T-helper 1 cell treated with Interleukin-12 subunit alpha and Interleukin-12 subunit beta and Interleukin-4 antibody, amounts not matched to agents 30 μg/mL and 1 μg/mL, for 36 hours (primary cell): ENCODE measurements at regions not wholly inside any gene's neighbourhood (a gene's known extent, or its start where the extent isn't known, plus 50 kb on each side); places are given as distances from the start of the nearest gene placed in this dataset.

ENCODE experiments used
- H3K27ac Mint-ChIP-seq: one replicate; pipeline ENCODE4 v1.8.0; 2021; ENCODE audit warnings: mild to moderate bottlenecking, mixed read lengths
- H3K27me3 Mint-ChIP-seq: one replicate; pipeline ENCODE4 v1.8.0; 2021; ENCODE audit warnings: low read depth, mixed read lengths
- H3K36me3 Mint-ChIP-seq: one replicate; pipeline ENCODE4 v1.8.0; 2021; ENCODE audit warnings: low read depth, mixed read lengths
- H3K4me1 Mint-ChIP-seq: one replicate; pipeline ENCODE4 v1.8.0; 2021; ENCODE audit warnings: low read depth, mixed read lengths
- H3K4me3 Mint-ChIP-seq: one replicate; pipeline ENCODE4 v1.8.0; 2021; ENCODE audit warnings: mild to moderate bottlenecking, moderate library complexity, mixed read lengths
- H3K9me3 Mint-ChIP-seq: one replicate; pipeline ENCODE4 v1.8.0; 2021; ENCODE audit warnings: mixed read lengths

DNA sequence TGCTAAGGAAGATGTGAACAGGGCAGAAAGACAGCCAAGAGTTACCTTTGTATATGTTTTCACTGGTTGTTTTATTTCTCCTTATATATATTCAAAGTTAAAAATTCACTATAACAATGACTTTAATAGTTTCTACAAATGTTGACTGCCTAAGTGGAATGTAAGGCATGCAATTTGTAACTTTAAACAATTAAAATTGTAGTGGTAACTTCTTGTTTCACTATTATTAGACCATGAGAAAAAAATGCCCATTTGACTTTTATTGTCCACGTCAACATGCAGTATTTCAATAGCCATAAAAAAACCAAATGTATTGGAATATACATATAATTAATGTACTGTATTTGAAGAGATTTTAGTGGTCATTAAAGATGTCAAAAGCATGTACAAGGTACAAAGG is 340.7 kb upstream of the CBLB start:
- Mint-ChIP-seq H3K4me1 (peaks cover 39% of the 10 kb centered on the region), H3K4me3 (no peak overlapping the region), H3K36me3 (peaks cover 14% of the 10 kb centered on the region), H3K27me3 (no peaks in the 10 kb centered on the region), H3K27ac (no peak overlapping the region), H3K9me3 (peaks cover 12% of the 10 kb centered on the region)

DNA sequence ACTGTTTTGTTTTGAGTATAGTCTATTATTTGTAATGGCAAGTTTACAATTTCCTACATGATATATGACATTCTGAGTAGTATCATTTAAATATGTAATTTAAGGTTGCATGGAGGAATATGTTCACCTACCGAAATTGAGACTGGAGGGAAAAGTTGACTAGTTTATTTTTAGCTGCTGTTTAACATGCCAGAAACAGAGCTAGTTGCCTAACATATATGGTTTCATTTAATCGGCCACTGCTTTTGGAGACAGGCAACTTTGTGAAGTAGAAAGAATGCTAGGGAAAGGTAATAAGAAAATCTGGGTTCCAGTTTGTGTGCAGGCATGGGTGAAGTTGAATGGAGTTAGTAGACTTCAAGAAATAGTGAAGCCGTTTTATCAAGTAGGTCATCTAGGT is 342.1 kb upstream of the CBLB start:
- H3K27ac Mint-ChIP-seq: peak overlapping the region; percentile 1
- peak overlapping the region; percentile 27 for H3K4me3 Mint-ChIP-seq
- peaks cover 44% of the 10 kb centered on the region for H3K4me1 Mint-ChIP-seq
- peaks cover 13% of the 10 kb centered on the region for H3K36me3 Mint-ChIP-seq
- H3K27me3 Mint-ChIP-seq: no peaks in the 10 kb centered on the region
- H3K9me3 Mint-ChIP-seq: peaks cover 15% of the 10 kb centered on the region

DNA sequence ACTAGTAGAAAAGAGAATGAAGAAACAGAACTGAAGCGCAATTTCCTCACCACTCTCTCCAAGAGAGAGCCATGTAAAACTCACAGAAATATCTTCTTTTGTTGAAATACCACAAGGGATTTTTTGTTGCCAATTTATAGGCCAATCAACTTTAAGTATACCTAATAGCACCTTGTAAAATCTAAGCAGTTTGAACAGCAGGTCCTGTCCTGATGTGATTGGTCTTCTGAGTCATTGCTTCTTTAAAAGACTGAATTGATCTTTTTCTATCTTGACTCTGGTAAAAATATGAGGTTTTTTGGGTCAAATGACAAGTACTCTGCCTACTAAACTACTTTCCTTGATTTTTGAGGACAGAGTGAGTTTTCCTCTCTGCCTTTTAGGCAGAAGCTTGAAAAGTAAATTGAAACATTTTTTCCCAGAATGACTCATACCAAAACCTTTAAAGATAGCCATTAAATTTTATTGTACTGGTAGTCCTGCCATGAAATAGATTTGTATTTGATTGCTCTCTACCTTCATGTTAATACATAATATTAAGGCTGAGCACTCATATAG is 343.9 kb upstream of the CBLB start:
- Mint-ChIP-seq H3K9me3 (peaks cover 23% of the 10 kb centered on the region), H3K4me1 (peaks cover 33% of the 10 kb centered on the region), H3K27ac (no peak overlapping the region)

DNA sequence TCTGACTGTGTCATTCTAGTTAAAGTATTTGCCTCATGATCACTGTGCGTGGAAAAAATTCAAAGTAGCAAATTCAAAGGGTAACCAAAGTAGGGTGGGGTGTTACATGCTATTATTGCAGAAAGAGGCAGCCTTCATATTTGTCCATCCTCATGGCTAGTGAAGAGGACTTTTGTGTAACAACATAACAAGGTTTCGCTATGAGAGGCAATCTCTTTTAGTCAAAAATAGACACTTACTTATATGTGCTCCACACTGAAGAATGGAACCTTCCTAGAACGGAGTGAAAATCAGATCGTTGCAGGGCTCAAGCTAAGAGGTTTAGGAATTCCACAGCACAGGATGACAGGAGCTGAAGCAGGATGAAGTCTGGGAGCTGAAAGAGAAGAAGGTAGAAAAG is 345.1 kb upstream of the CBLB start:
- H3K4me1 Mint-ChIP-seq: peaks cover 28% of the 10 kb centered on the region
- H3K36me3 Mint-ChIP-seq: peaks cover 27% of the 10 kb centered on the region
- H3K4me3 Mint-ChIP-seq: no peak overlapping the region
- H3K27ac Mint-ChIP-seq: no peak overlapping the region
- H3K9me3 Mint-ChIP-seq: peaks cover 31% of the 10 kb centered on the region
- no peaks in the 10 kb centered on the region for H3K27me3 Mint-ChIP-seq

More for the DNA sequence above, 343.9 kb upstream of the CBLB start:
- peaks cover 22% of the 10 kb centered on the region for H3K36me3 Mint-ChIP-seq
- H3K4me3 Mint-ChIP-seq: no peak overlapping the region
- no peaks in the 10 kb centered on the region for H3K27me3 Mint-ChIP-seq

DNA sequence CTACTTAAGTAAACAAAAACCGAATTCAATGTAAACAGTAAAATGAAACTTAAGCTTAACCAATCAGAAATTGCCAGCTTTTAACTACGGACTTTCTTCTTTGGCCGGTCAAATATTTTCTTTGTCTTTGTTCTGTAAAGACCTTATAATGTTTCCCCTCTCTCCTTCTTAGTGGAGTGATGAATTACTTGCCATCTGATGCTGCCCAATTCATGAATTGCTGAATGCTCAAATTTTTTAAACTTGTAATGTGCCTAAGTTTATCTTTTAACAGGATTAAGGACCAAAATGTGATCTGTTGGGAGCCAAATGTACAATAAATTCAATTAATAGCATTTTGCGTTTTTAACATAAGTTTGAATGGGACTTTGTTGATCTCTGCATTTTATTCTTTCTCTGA is 345.8 kb upstream of the CBLB start:
- H3K4me1 Mint-ChIP-seq: peaks cover 28% of the 10 kb centered on the region
- no peaks in the 10 kb centered on the region for H3K27me3 Mint-ChIP-seq
- H3K9me3 Mint-ChIP-seq: peaks cover 36% of the 10 kb centered on the region
- H3K36me3 Mint-ChIP-seq: peaks cover 28% of the 10 kb centered on the region
- H3K4me3 Mint-ChIP-seq: peak overlapping the region; percentile 40
- H3K27ac Mint-ChIP-seq: peak overlapping the region; percentile 58

DNA sequence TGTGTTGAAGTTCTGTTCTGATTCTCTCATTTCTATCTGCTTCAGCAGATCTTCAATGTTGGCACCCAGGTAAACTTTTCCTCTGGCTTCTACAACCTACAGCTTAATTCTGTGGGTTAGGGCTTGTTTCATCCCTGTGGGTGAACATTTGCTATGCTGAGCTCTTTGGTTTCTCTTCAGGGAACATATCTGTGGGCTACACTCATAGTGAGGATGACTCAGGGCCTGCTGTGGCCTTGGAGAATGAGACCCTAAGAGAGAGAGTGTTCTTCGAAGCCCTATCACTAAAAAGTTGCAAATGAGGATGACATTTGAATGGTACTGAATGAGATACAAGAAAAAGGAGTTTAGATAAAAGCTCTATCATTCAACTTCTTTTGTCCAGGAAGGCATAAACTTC is 346.2 kb upstream of the CBLB start:
- Mint-ChIP-seq H3K9me3 (peaks cover 39% of the 10 kb centered on the region), H3K4me3 (peak overlapping the region; percentile 40), H3K36me3 (peaks cover 31% of the 10 kb centered on the region), H3K27ac (peak overlapping the region; percentile 58), H3K27me3 (no peaks in the 10 kb centered on the region), H3K4me1 (peaks cover 28% of the 10 kb centered on the region)

DNA sequence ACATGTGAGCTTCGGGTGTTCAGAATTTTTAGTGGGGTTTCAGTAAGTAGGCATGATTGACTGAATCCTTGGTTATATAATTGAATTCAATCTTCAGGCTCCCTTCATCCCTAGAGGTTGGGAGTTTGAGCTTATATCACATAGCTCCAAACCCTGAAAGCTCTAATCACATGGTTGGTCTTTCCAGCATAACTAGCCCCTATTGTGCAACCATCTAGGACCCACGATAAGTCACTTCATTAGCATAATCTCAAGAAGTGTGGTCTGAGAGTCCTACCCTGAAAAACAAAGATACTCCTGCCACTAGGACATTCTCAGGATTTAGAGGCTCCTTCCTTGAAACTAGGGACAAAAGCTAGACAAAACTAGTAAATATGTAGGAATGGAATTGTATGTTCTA is 348.9 kb upstream of the CBLB start:
- H3K4me1 Mint-ChIP-seq: peaks cover 22% of the 10 kb centered on the region
- no peaks in the 10 kb centered on the region for H3K27me3 Mint-ChIP-seq
- H3K27ac Mint-ChIP-seq: no peak overlapping the region
- peaks cover 53% of the 10 kb centered on the region for H3K36me3 Mint-ChIP-seq
- no peak overlapping the region for H3K4me3 Mint-ChIP-seq
- H3K9me3 Mint-ChIP-seq: peaks cover 66% of the 10 kb centered on the region

DNA sequence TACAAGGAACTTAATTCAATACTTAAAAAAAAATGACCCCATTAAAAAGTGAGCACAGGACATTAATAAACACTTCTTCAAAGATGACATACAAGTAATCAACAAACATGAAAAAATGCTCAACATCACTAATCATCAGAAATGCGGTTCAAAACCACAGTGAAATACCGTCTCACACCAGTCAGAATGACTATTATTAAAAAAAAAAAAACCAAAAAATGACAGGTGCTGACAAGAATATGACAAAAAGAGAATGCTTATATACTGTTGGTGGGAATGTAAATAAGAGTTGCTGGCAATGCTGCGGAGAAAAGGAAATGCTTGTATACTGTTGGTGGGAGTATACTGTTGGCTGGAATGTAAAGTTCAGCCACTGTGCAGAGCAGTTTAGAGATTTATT is 358.3 kb upstream of the CBLB start:
- Mint-ChIP-seq H3K9me3 (peaks cover 45% of the 10 kb centered on the region), H3K27ac (no peak overlapping the region), H3K27me3 (no peaks in the 10 kb centered on the region), H3K4me1 (peaks cover 41% of the 10 kb centered on the region), H3K4me3 (no peak overlapping the region), H3K36me3 (peaks cover 39% of the 10 kb centered on the region)

DNA sequence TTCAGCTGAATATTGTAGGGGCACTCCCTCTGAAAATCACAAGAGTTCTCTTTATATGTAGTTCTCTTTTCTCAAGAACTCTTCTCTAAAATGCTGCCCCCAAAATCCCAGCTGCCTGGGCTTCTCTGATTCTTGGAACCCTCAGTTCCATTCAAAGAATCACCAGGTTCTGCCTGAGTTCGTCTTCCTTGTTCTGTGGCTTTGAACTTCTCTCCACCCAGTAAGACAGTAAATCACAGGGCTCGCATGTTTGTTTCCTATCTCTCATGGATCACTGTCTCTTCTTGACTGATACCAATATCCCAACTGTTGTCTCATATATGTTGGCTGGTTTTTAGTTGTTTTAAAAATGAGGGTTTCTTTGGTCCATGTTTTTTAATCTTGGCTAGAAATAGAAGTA is 359.5 kb upstream of the CBLB start:
- H3K27me3 Mint-ChIP-seq: no peaks in the 10 kb centered on the region
- peak overlapping the region; percentile 72 for H3K27ac Mint-ChIP-seq
- H3K4me1 Mint-ChIP-seq: peaks cover 43% of the 10 kb centered on the region
- no peak overlapping the region for H3K4me3 Mint-ChIP-seq
- H3K36me3 Mint-ChIP-seq: peaks cover 39% of the 10 kb centered on the region
- peaks cover 44% of the 10 kb centered on the region for H3K9me3 Mint-ChIP-seq

DNA sequence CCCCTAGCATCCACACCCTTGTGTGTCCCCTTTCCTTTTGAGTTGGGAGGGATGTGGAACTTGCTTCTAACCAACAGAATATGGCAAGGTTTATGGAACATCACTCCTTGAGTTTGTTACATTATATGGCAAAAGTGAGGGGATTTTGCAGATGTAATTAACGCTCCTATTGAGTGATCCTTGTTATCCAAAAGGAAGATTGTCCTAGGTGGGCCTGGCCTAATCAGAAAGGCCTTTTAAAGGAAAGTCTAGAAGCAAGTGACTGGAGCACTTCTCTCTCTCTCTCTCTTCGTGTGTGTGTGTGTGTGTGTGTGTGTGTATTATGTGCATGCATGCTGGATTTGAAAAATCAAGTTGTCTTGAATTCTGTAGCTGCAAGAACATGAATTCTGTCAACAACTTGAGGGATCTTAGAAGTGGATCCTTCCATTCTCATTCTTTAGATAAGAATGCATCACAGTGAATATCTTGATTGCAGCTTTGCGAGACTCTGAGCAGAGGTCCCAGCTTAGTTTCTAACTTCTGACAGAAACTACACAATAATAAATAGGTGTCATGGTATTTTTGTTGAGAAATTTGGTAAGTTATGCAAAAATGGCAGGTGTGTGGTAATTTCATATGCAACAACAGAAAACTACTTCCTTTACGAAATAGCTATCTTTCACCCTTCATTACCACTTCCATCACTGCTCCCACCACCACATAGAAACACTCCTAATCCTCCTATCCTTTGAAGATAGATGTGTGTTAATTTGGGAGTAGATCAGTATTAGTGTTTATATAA is 360.9 kb upstream of the CBLB start:
- Mint-ChIP-seq H3K4me1 (peaks cover 46% of the 10 kb centered on the region), H3K4me3 (no peak overlapping the region), H3K27ac (peak overlapping the region; percentile 79), H3K27me3 (no peaks in the 10 kb centered on the region), H3K36me3 (peaks cover 35% of the 10 kb centered on the region), H3K9me3 (peaks cover 45% of the 10 kb centered on the region)

DNA sequence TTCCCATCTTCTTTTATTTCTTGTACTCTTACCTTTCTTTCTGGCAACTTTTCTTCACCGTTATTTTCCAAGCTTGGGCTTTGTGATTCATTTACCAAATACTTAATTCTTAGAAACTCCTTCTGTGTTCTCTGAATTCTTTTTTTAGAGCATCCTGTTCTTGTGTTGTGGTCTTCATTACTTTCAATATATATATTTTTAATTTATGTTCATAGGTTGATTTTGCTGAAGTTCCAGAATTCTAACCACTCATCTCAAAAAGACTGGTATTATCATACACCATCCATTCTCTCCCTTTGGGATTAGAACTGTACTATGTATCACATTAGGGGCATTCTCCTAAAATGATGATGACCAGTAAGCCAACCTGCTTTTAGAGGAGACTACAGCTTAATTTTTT is 362.3 kb upstream of the CBLB start:
- Mint-ChIP-seq H3K9me3 (peaks cover 43% of the 10 kb centered on the region), H3K27ac (peak overlapping the region; percentile 91), H3K4me3 (peak overlapping the region; percentile 78), H3K36me3 (peaks cover 35% of the 10 kb centered on the region), H3K27me3 (no peaks in the 10 kb centered on the region), H3K4me1 (peaks cover 46% of the 10 kb centered on the region)

DNA sequence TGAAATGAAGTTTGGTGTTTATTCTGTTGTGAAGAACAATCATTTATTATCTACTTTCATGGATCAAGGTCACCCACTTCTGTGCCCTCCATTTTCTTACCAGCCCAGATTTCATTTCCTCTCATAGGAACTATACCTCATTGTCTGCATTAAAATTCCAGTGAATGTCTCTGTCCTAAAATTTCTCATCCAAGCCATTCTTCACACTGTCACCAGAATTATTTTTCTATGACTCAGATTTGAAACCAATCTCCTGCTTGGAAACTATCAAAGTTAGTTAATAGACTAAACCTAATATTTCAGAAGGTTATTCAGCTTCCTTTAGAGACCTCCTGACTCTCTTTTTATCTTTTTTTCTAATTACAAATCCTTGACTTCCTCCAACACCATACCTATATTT is 364.1 kb upstream of the CBLB start:
- H3K4me1 Mint-ChIP-seq: peaks cover 36% of the 10 kb centered on the region
- peaks cover 32% of the 10 kb centered on the region for H3K36me3 Mint-ChIP-seq
- H3K4me3 Mint-ChIP-seq: no peak overlapping the region
- H3K27ac Mint-ChIP-seq: no peak overlapping the region
- peaks cover 36% of the 10 kb centered on the region for H3K9me3 Mint-ChIP-seq
- no peaks in the 10 kb centered on the region for H3K27me3 Mint-ChIP-seq

DNA sequence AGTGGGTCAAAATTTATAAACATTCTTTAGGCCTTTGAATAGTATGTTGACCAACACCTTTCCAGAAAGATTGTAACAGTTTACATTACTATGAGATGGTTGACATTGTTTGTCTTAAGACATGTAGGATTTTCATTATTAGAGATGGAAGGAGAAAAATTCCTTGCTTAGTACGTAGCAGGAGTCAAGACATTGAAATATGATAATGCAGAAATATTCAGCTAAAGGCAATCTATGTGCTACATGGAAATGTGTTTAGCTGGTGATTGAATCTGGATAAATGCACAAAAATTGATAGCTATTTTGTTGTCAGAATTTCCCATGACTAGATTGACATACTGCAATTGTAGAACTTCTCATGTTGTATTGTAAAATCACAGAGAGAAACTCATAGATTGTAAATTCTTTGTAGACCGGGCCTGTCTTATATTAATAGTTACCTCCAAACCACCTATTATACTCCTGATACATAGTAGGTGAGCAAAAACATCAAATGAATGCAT is 370.4 kb upstream of the CBLB start:
- no peaks in the 10 kb centered on the region for H3K27me3 Mint-ChIP-seq
- peaks cover 7% of the 10 kb centered on the region for H3K4me1 Mint-ChIP-seq
- no peak overlapping the region for H3K27ac Mint-ChIP-seq
- peaks cover 30% of the 10 kb centered on the region for H3K9me3 Mint-ChIP-seq
- no peak overlapping the region for H3K4me3 Mint-ChIP-seq
- peaks cover 26% of the 10 kb centered on the region for H3K36me3 Mint-ChIP-seq

DNA sequence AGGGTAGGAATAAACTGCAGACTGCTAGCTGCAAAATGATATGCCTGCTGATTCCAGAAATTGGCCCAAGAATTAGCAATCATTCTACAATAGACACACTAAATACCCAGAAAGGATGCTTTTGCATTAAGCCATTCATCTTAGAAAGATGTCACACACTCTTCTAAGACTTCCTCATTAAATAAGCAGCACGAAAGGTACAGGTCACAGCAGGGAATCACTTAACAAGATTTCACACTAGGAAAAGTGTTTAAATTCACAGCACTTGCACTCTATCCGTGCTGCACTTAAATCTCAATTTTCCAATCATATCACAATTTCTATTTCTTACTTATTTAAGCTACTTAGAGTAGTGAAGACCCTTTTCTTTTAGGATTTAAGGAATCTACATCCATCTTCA is 372.8 kb upstream of the CBLB start:
- peaks cover 8% of the 10 kb centered on the region for H3K4me1 Mint-ChIP-seq
- H3K27ac Mint-ChIP-seq: no peak overlapping the region
- no peaks in the 10 kb centered on the region for H3K27me3 Mint-ChIP-seq
- no peak overlapping the region for H3K4me3 Mint-ChIP-seq
- peaks cover 24% of the 10 kb centered on the region for H3K9me3 Mint-ChIP-seq
- peaks cover 21% of the 10 kb centered on the region for H3K36me3 Mint-ChIP-seq

DNA sequence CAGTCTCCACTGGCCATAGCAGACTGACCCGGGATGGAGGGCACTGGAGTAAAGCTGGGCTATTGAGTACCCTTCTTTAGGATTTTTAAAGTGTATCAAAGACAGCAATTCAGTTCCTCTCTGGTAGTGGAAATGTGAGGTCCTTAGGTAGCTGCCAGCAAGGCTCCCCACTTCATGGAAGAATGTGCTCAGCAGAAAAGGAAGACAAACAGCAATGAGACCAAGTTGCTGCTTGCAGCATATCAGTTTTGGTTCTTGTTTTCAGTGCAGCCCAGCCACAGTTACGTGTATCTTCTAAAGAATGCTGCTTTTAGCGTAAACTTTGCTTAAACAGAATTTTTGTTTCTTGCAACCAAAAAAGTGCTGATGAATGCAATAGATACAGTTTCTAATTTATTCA is 374.0 kb upstream of the CBLB start:
- H3K27me3 Mint-ChIP-seq: no peaks in the 10 kb centered on the region
- H3K4me3 Mint-ChIP-seq: no peak overlapping the region
- H3K27ac Mint-ChIP-seq: no peak overlapping the region
- peaks cover 22% of the 10 kb centered on the region for H3K9me3 Mint-ChIP-seq
- H3K4me1 Mint-ChIP-seq: peaks cover 10% of the 10 kb centered on the region
- H3K36me3 Mint-ChIP-seq: peaks cover 19% of the 10 kb centered on the region
